ENCODE measurements at regions not wholly inside any gene's neighbourhood (a gene's known extent, or its start where the extent isn't known, plus 50 kb on each side); places are given as distances from the start of the nearest gene placed in this dataset.

- DNase-seq (ENCODE audit: low read depth), result no peak
Observed at GRCh38 chr5:14090755-14091154, 52.4 kb upstream of the TRIO start.

- DNase-seq (ENCODE audit: low read depth), result no peak
Observed at GRCh38 chr5:14090290-14090689, 52.9 kb upstream of the TRIO start.

- DNase-seq (ENCODE audit: low read depth), result no peak
Observed at GRCh38 chr5:14089198-14089597, 53.9 kb upstream of the TRIO start.

DNA sequence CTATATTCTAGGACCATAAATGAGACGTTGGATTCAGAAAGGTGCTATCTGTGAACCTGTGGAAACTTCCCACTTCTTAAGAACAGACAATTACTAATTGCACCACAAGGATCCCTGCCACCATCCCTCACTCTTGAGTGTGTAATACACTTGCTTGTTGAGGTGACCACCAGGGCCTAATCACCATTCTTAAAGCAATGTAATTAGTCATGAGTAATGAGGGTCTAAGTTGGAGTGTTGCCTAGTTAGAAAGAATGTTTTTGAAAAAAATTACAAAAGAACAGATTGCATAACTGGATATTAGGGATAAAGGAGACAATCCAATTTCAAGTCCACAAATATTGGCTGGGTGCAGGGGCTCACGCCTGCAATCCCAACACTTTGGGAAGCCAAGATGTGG is 56.9 kb upstream of the TRIO start:
- no peak for DNase-seq (ENCODE audit: low read depth)

- DNase-seq (ENCODE audit: low read depth), result no peak
Observed at GRCh38 chr5:14082973-14083372, 60.2 kb upstream of the TRIO start.

DNA sequence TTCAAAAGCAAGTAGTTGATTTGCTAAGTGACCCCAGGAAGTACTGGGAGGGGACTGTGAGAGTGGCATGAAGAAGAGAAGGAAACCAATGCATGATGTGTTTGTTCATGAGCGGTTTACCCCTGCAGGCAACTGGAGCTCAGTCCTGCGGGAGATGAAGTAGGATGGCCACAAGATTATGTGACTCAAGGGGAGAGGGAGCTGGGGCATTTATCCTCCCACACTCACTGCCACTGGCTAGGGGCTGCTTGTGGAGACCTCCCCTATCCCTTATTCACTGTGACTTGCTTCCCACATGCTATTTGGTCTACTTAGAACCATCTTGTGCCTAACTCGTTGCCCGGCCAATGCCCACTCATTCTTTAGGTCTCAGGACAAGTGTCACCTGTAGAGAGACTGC is 60.6 kb upstream of the TRIO start:
- DNase-seq (ENCODE audit: low read depth), result no peak

- DNase-seq (ENCODE audit: low read depth), result no peak
Observed at GRCh38 chr5:14081791-14082190, 61.4 kb upstream of the TRIO start.

GRCh38 chr5:14078716-14079115 is 64.4 kb upstream of the TRIO start:
- DNase-seq (ENCODE audit: low read depth), result no peak

DNA sequence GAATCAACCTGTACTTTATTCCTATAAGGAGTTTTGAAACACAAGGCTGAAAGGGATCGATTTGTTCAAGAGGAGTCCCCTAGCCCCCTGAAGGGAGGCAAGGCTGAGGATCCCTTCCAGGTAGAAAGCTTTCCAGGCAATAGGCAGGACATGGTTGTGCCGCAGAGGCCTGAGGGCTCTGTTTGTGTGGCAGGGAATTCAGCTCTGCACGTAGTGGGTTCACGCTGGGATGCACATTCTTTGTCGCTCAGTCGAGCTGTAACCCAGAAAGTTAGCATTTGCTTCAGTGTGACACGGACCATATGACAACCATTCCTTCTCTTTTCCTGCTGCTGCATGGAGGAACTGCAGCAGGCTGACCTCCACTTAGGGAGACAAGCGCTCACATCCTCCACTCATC is 65.6 kb upstream of the TRIO start:
- no peak for DNase-seq (ENCODE audit: low read depth)

DNA sequence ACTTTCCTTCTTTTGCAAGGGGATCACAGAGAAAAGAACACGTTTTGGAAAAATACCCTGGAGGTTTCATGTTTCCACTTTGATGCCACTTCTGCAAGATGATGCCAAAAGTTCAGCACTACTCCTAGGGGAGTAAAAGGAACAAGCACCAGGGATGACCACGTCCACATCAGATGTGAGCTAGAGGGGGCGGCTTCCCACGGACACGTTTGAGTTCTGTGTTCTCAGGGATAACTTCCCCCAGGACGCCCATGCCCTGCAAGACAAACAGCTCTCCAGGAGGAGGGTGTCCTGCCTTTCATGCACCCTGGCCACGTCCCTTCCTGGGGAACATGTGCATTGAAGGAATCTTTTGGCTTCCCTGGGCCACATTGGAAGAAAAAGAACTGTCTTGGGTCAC is 66.6 kb upstream of the TRIO start:
- no peak for DNase-seq (ENCODE audit: low read depth)

DNA sequence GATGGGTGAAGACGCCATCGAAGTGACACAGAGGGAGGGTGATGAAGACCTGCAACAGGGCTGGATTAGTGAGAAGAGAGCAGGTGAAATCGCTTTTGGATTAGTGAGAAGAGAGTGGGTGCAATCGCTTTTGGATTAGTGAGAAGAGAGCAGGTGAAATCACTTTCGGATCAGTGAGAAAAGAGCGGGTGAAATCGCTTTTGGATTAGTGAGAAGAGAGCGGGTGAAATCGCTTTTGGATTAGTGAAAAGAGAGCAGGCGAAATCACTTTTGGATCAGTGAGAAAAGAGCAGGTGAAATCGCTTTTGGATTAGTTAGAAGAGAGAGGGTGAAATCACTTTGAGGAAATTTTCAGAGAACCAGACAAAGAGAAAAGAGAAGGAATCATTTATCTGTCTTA is 67.2 kb upstream of the TRIO start:
- no peak for DNase-seq (ENCODE audit: low read depth)

DNA sequence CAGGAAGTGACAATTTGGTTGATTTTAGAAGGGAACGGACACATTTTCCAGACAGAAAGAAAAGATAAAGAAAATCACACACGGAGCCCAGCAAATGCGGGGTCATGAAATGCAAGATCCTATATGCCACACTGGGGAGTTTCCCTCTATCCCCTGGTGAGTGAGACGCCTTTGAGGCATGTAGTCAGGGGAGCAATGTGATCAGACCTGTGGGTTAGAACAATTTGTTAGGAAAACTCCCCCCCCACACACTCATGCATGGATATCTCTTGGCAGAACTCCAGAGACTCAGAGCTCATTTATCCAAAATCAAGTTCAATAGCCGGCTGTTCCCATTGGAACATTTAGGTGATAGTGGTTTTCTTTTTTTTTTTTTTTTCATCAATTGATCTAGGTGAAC is 71.7 kb upstream of the TRIO start:
- DNase-seq (ENCODE audit: low read depth), result no peak

DNA sequence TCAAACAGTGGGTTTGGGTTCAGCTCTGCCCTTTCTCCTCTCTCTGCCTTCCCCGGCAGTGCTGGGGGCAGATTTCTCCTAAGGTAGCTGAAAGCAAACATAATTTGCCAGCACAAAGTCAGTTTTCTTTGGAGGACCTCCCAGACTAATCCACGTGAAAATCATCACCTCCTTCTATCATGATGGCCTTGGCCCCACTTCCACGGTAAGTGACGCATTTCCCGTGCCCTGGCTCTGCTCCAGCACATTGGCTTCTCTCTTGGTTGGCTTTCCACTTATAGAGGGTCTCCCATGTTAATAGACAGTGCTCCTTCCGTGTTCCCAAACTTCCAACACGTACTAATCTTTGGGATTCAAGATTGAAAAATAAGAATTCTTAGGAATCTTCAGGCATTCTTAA is 74.1 kb upstream of the TRIO start:
- no peak for DNase-seq (ENCODE audit: low read depth)

DNA sequence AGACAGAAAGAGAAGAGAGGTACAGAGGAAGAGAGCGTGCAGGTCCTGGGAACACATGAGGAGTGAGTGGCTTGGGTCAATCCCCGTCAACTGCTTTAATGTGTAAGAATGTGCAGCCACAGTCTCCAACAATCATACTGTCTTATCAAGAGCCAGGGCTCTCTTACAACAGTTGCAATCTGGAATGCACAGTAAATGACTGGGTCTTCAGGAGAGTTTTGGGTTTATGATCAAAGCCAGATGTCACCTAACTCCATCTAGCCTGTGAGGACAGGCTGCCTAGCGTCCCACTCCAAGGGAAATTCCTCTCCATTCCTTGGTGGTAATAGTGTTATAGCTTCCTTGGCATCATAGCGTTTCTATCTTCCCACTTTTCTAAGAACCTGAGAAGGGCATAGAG is 75.0 kb upstream of the TRIO start:
- DNase-seq (ENCODE audit: low read depth), result no peak

GRCh38 chr5:14066326-14066725 is 76.8 kb upstream of the TRIO start:
- DNase-seq (ENCODE audit: low read depth), result no peak

- DNase-seq (ENCODE audit: low read depth), result no peak
Observed at GRCh38 chr5:14064841-14065240, 78.3 kb upstream of the TRIO start.

- no peak for DNase-seq (ENCODE audit: low read depth)
Observed at GRCh38 chr5:14063691-14064090, 79.5 kb upstream of the TRIO start.

DNA sequence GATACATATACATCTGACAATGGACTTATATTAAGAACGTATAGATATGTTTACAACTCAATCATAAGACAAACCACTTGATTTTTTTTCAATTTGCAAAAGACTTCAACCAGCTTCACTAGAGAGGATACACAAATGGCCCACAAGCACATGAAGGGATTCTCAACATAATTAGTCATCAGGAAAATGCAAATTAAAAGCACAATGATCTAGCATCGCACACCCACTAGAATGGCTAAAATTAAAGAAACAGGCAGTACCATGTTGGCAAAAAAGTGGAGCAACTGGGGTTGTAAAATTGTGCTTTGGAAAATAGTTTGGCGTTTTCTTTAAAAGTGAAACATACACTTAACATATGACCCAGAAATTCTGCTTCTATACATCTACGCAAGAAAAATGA is 80.0 kb upstream of the TRIO start:
- DNase-seq (ENCODE audit: low read depth), result no peak

DNA sequence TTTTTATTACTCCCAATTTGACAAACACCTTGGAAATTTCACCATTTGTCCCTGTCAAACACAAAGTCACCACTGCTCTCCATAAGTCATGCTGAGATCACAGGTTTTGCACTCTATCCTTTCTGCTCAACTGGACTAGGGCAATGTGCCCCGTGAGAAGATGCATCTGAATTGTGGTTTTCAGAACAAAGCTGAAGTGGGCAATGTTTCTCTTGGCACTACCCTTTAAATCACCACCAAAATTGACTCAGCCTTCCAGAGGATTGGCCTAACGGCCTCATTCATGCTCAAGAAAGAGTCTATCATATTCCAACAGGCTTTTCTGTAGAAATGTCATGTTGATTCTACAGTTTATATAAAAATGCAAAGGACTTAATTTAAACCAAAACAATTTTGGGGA is 81.0 kb upstream of the TRIO start:
- no peak for DNase-seq (ENCODE audit: low read depth)

- no peak for DNase-seq (ENCODE audit: low read depth)
Observed at GRCh38 chr5:14061106-14061505, 82.0 kb upstream of the TRIO start.

DNA sequence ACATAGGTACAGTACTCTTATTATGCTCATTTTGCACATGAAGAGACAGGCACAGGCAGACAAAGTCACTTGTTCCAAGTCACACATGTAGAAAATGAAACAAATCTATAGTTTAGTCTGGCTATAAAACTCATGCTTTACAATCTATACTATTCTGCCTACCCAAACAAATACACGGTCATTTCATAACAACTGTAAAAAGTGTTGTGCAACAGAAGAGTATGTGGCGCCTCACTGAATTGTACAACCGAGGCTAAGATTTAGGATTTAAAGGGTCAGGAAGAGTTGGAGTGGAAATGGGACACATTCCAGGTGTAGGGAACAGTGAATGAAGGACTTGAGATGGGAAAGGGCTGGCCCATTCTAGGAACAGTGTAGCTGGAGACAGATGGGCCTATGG is 82.9 kb upstream of the TRIO start:
- no peak for DNase-seq (ENCODE audit: low read depth)

GRCh38 chr5:14059810-14060209 is 83.3 kb upstream of the TRIO start:
- no peak for DNase-seq (ENCODE audit: low read depth)

DNA sequence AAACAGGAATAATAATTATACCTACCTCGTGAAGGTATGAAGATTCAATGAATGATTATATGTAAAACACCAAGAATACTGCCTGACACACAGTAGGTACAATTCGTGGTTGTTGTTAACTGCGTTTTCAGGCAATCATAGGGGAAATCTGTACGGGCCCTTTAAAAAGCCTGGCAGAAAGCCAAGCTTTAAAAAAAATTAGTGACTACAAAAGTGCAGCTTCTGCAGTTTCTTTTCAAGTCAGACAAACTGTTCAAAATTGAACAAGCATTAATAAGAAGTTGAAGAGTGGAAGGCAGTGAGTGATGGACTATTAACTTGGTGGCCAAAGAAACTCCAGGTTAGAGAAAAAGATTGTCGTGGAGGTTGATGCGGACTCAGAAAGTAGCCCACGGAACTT is 85.9 kb upstream of the TRIO start:
- no peak for DNase-seq (ENCODE audit: low read depth)

GRCh38 chr5:14056039-14056438 is 87.1 kb upstream of the TRIO start:
- DNase-seq (ENCODE audit: low read depth), result no peak
